ENCODE measurements at regions not wholly inside any gene's neighbourhood (a gene's known extent, or its start where the extent isn't known, plus 50 kb on each side); places are given as distances from the start of the nearest gene placed in this dataset.
"Not testable (repeated sequence)": the region's sequence is repeated elsewhere in the genome, so short reads cannot be mapped to it uniquely, and the experiment has no call there.

- TF ChIP-seq EP300 (IDR thresholded peaks at IDR 0.05; ENCODE audit: low read depth) = no peak
- no peak for TF ChIP-seq POLR2AphosphoS5 (IDR thresholded peaks at IDR 0.05)
- TF ChIP-seq POLR2A (IDR thresholded peaks at IDR 0.05) = no peak
- no peaks in the 10 kb centered on the region for H3K36me3 ChIP-seq
- DNase-seq = no peak
- intact Hi-C loops (cut with DNase I; ENCODE audit: low total_unique reads) (no loop called here), in situ Hi-C loops (cut with MboI; ENCODE audit: low pct_ligation_motif_present in 1 of 4, low pct_unique_long_range_greater_than_20kb in 1 of 4, low sequenced_read_pairs in 3 of 4) (no loop called here)
- H3K4me3 ChIP-seq = no peak overlapping the region
- no peaks in the 10 kb centered on the region for H3K9me3 ChIP-seq
- WGBS, 2 donors (ENCODE audit: low coverage in 1 of 2) = 54 to 73% methylated on average over 5 to 6 of the region's 6 CpGs
- H3K27ac ChIP-seq = no peak overlapping the region
- H3K4me1 ChIP-seq = no peaks in the 10 kb centered on the region
- H3K27me3 ChIP-seq = no peaks in the 10 kb centered on the region
These were observed 487.5 kb downstream of the TMEM121 start for GRCh38 chr14:106013879-106014376.

GRCh38 chr14:106017952-106018351 is 491.6 kb downstream of the TMEM121 start:
- 56% methylated on average over 3 of the region's 3 CpGs; no CpG with 5 or more reads in 1 of the 2 donors for WGBS, 2 donors (ENCODE audit: low coverage in 1 of 2)
- H3K9me3 ChIP-seq; H3K36me3 ChIP-seq; DNase-seq; H3K27me3 ChIP-seq; H3K27ac ChIP-seq; intact Hi-C loops (cut with DNase I; ENCODE audit: low total_unique reads); H3K4me1 ChIP-seq; in situ Hi-C loops (cut with MboI; ENCODE audit: low pct_ligation_motif_present in 1 of 4, low pct_unique_long_range_greater_than_20kb in 1 of 4, low sequenced_read_pairs in 3 of 4); H3K4me3 ChIP-seq: not testable (repeated sequence)

GRCh38 chr14:106021832-106022231 is 495.4 kb downstream of the TMEM121 start:
- in situ Hi-C loops (cut with MboI; ENCODE audit: low pct_ligation_motif_present in 1 of 4, low pct_unique_long_range_greater_than_20kb in 1 of 4, low sequenced_read_pairs in 3 of 4) (no loop called here), intact Hi-C loops (cut with DNase I; ENCODE audit: low total_unique reads) (no loop called here)
- H3K27ac ChIP-seq = no peak overlapping the region
- 82 to 86% methylated on average over 1 to 3 of the region's 3 CpGs for WGBS, 2 donors (ENCODE audit: low coverage in 1 of 2)
- no peaks in the 10 kb centered on the region for H3K9me3 ChIP-seq
- TF ChIP-seq EP300 (IDR thresholded peaks at IDR 0.05; ENCODE audit: low read depth) (no peak), POLR2A (IDR thresholded peaks at IDR 0.05) (no peak), POLR2AphosphoS5 (IDR thresholded peaks at IDR 0.05) (no peak), CTCF (IDR thresholded peaks at IDR 0.05) (no peak)
- no peaks in the 10 kb centered on the region for H3K36me3 ChIP-seq
- no peaks in the 10 kb centered on the region for H3K4me1 ChIP-seq
- H3K4me3 ChIP-seq = no peak overlapping the region
- DNase-seq = no peak
- no peaks in the 10 kb centered on the region for H3K27me3 ChIP-seq

- in situ Hi-C loops (cut with MboI; ENCODE audit: low pct_ligation_motif_present in 1 of 4, low pct_unique_long_range_greater_than_20kb in 1 of 4, low sequenced_read_pairs in 3 of 4) = not testable (repeated sequence)
These were observed 496.3 kb downstream of the TMEM121 start for GRCh38 chr14:106022648-106023047.

GRCh38 chr14:106023411-106023810 is 497.0 kb downstream of the TMEM121 start:
- H3K4me3 ChIP-seq = no peak overlapping the region
- no peaks in the 10 kb centered on the region for H3K36me3 ChIP-seq
- DNase-seq = no peak
- TF ChIP-seq CTCF (IDR thresholded peaks at IDR 0.05) (no peak), EP300 (IDR thresholded peaks at IDR 0.05; ENCODE audit: low read depth) (no peak), POLR2AphosphoS5 (IDR thresholded peaks at IDR 0.05) (no peak), POLR2A (IDR thresholded peaks at IDR 0.05) (no peak)
- WGBS, 2 donors (ENCODE audit: low coverage in 1 of 2) = 75 to 85% methylated on average over 1 of the region's 1 CpG
- in situ Hi-C loops (cut with MboI; ENCODE audit: low pct_ligation_motif_present in 1 of 4, low pct_unique_long_range_greater_than_20kb in 1 of 4, low sequenced_read_pairs in 3 of 4) = no loop called here
- no peaks in the 10 kb centered on the region for H3K9me3 ChIP-seq
- intact Hi-C loops (cut with DNase I; ENCODE audit: low total_unique reads) = no loop called here
- no peaks in the 10 kb centered on the region for H3K27me3 ChIP-seq
- no peaks in the 10 kb centered on the region for H3K4me1 ChIP-seq
- no peak overlapping the region for H3K27ac ChIP-seq

More at GRCh38 chr14:106022648-106023047, 496.3 kb downstream of the TMEM121 start:
- H3K27me3 ChIP-seq; H3K27ac ChIP-seq; H3K36me3 ChIP-seq; DNase-seq; intact Hi-C loops (cut with DNase I; ENCODE audit: low total_unique reads); H3K9me3 ChIP-seq; H3K4me1 ChIP-seq; H3K4me3 ChIP-seq: not testable (repeated sequence)
- WGBS, 2 donors (ENCODE audit: low coverage in 1 of 2) = 44 to 53% methylated on average over 2 to 5 of the region's 5 CpGs
